OCI-LY1 (cell line): ENCODE measurements at regions not wholly inside any gene's neighbourhood (a gene's known extent, or its start where the extent isn't known, plus 50 kb on each side); places are given as distances from the start of the nearest gene placed in this dataset.

Source experiments
- H2AFZ ChIP-seq: fragments of 200-600 bp; sonication (generic), shearing (Covaris generic); 2 replicates; pipeline ENCODE4 v1.6.0; 2014; ENCODE audit warnings: antibody characterized with exemption, mild to moderate bottlenecking, low read length
- H3F3A ChIP-seq: fragments of 200-600 bp; sonication (generic), shearing (Covaris generic); 2 replicates; pipeline ENCODE4 v1.6.0; 2014; ENCODE audit warnings: mild to moderate bottlenecking, antibody characterized with exemption, low read length, moderate library complexity; ENCODE audit not compliant: insufficient read depth
- H3K27ac ChIP-seq: fragments of 200-600 bp; sonication (generic); 2 replicates; pipeline ENCODE4 v1.5.1; 2014; ENCODE audit warnings: low read length, mixed run types, mild to moderate bottlenecking, low read depth; ENCODE audit not compliant: poor library complexity, severe bottlenecking
- H3K27me3 ChIP-seq: fragments of 200-600 bp; sonication (generic); 2 replicates; pipeline ENCODE4 v1.6.0; 2014; ENCODE audit warnings: antibody characterized with exemption, mild to moderate bottlenecking, low read length, moderate library complexity; ENCODE audit not compliant: insufficient read depth
- H3K36me3 ChIP-seq: fragments of 200-600 bp; sonication (generic); 2 replicates; pipeline ENCODE4 v1.6.1; 2014; ENCODE audit warnings: mild to moderate bottlenecking, antibody characterized with exemption, low read length, moderate library complexity, mixed read lengths; ENCODE audit not compliant: insufficient read depth
- H3K4me1 ChIP-seq: fragments of 200-600 bp; sonication (generic); 2 replicates; pipeline ENCODE4 v1.5.1; 2014; ENCODE audit warnings: mild to moderate bottlenecking, low read length, moderate library complexity; ENCODE audit not compliant: insufficient read depth, severe bottlenecking
- H3K4me2 ChIP-seq: fragments of 200-600 bp; sonication (generic), shearing (Covaris generic); 2 replicates; pipeline ENCODE4 v1.6.1; 2014; ENCODE audit warnings: low read length
- H3K4me3 ChIP-seq: fragments of 200-600 bp; sonication (generic); 2 replicates; pipeline ENCODE4 v1.5.1; 2014; ENCODE audit warnings: low read length, low read depth, mild to moderate bottlenecking, mixed read lengths; ENCODE audit not compliant: poor library complexity, severe bottlenecking
- H3K79me2 ChIP-seq: fragments of 200-600 bp; shearing (Covaris generic); 2 replicates; pipeline ENCODE4 v1.6.1; 2016; ENCODE audit warnings: mixed run types, low read length, mixed read lengths; ENCODE audit not compliant: insufficient read depth
- H3K9ac ChIP-seq: fragments of 200-600 bp; sonication (generic), shearing (Covaris generic); 2 replicates; pipeline ENCODE4 v1.6.1; 2014; ENCODE audit warnings: mild to moderate bottlenecking, low read length, mixed read lengths
- H3K9me2 ChIP-seq: fragments of 200-600 bp; sonication (generic), shearing (Covaris generic); 2 replicates; pipeline ENCODE4 v1.6.1; 2014; ENCODE audit warnings: low read depth, mild to moderate bottlenecking, low read length, mixed read lengths
- H3K9me3 ChIP-seq: fragments of 200-600 bp; shearing (Covaris generic); 2 replicates; pipeline ENCODE4 v1.6.1; 2014; ENCODE audit warnings: low read length, mixed read lengths
- H4K20me1 ChIP-seq: fragments of 200-600 bp; sonication (generic), shearing (Covaris generic); 2 replicates; pipeline ENCODE4 v1.6.0; 2016; ENCODE audit warnings: mild to moderate bottlenecking, low read length; ENCODE audit not compliant: insufficient read depth
- EZH2 ChIP-seq: fragments of 200-600 bp; sonication (generic), shearing (Covaris generic); IDR thresholded peaks from 2 replicates; pipeline ENCODE4 v1.8.0; 2017; ENCODE audit warnings: borderline replicate concordance, mixed run types, mild to moderate bottlenecking, antibody characterized with exemption, low read length, moderate library complexity, mixed read lengths
- TF ChIP-seq, protein P1 (sequence below): fragments of 200-600 bp; sonication (generic), shearing (Covaris generic); IDR thresholded peaks from 2 replicates; pipeline ENCODE4 v1.5.1; 2017; ENCODE audit warnings: mild to moderate bottlenecking, antibody characterized with exemption, low read length, moderate library complexity, mixed read lengths

- Histone ChIP-seq H3K9me3 (no peaks in the 10 kb centered on the region), H3K36me3 (no peaks in the 10 kb centered on the region), H3K27me3 (peaks cover 4% of the 10 kb centered on the region; the same call in 1 of the 2 replicates), H3F3A (no peaks in the 10 kb centered on the region), H3K27ac (no peak overlapping the region), H3K4me1 (no peaks in the 10 kb centered on the region), H2AFZ (no peak overlapping the region), H3K9ac (no peak overlapping the region), H3K9me2 (no peaks in the 10 kb centered on the region), H4K20me1 (no peaks in the 10 kb centered on the region), H3K4me2 (no peak overlapping the region), H3K4me3 (no peak overlapping the region), H3K79me2 (no peaks in the 10 kb centered on the region)
- no peak for TF ChIP-seq EZH2
- TF ChIP-seq, protein P1, sequence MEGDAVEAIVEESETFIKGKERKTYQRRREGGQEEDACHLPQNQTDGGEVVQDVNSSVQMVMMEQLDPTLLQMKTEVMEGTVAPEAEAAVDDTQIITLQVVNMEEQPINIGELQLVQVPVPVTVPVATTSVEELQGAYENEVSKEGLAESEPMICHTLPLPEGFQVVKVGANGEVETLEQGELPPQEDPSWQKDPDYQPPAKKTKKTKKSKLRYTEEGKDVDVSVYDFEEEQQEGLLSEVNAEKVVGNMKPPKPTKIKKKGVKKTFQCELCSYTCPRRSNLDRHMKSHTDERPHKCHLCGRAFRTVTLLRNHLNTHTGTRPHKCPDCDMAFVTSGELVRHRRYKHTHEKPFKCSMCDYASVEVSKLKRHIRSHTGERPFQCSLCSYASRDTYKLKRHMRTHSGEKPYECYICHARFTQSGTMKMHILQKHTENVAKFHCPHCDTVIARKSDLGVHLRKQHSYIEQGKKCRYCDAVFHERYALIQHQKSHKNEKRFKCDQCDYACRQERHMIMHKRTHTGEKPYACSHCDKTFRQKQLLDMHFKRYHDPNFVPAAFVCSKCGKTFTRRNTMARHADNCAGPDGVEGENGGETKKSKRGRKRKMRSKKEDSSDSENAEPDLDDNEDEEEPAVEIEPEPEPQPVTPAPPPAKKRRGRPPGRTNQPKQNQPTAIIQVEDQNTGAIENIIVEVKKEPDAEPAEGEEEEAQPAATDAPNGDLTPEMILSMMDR, result no peak
Measured at GRCh38 chr6:15945593-15946159, 183.2 kb upstream of the MYLIP start.

GRCh38 chr6:15943423-15943822 is 185.5 kb upstream of the MYLIP start:
- H4K20me1 ChIP-seq, result no peaks in the 10 kb centered on the region
- H2AFZ ChIP-seq, result no peak overlapping the region
- no peaks in the 10 kb centered on the region for H3K79me2 ChIP-seq
- H3K9ac ChIP-seq, result no peak overlapping the region
- peaks cover 4% of the 10 kb centered on the region; the same call in 1 of the 2 replicates for H3K27me3 ChIP-seq
- H3K27ac ChIP-seq, result no peak overlapping the region
- H3F3A ChIP-seq, result no peaks in the 10 kb centered on the region
- no peaks in the 10 kb centered on the region for H3K36me3 ChIP-seq
- no peaks in the 10 kb centered on the region for H3K9me2 ChIP-seq
- H3K4me2 ChIP-seq, result no peak overlapping the region
- no peaks in the 10 kb centered on the region for H3K9me3 ChIP-seq
- no peaks in the 10 kb centered on the region for H3K4me1 ChIP-seq
- TF ChIP-seq, protein P1, result no peak
- no peak for TF ChIP-seq EZH2
- H3K4me3 ChIP-seq, result no peak overlapping the region

GRCh38 chr6:15941168-15941567 is 187.7 kb upstream of the MYLIP start:
- H2AFZ ChIP-seq, result no peak overlapping the region
- H3K27me3 ChIP-seq, result peaks cover 4% of the 10 kb centered on the region; the same call in 1 of the 2 replicates

GRCh38 chr6:15938107-15938506 is 190.8 kb upstream of the MYLIP start:
- no peaks in the 10 kb centered on the region for H3F3A ChIP-seq
- TF ChIP-seq, protein P1, result no peak
- no peaks in the 10 kb centered on the region for H3K36me3 ChIP-seq
- no peaks in the 10 kb centered on the region for H3K79me2 ChIP-seq
- H3K4me2 ChIP-seq, result no peak overlapping the region
- no peak overlapping the region for H3K4me3 ChIP-seq
- H2AFZ ChIP-seq, result no peak overlapping the region
- H3K27ac ChIP-seq, result no peak overlapping the region
- H3K27me3 ChIP-seq, result no peaks in the 10 kb centered on the region
- no peaks in the 10 kb centered on the region for H3K9me3 ChIP-seq
- H3K9me2 ChIP-seq, result no peaks in the 10 kb centered on the region
- H4K20me1 ChIP-seq, result no peaks in the 10 kb centered on the region
- H3K4me1 ChIP-seq, result peaks cover 11% of the 10 kb centered on the region
- H3K9ac ChIP-seq, result no peak overlapping the region

More at GRCh38 chr6:15941168-15941567, 187.7 kb upstream of the MYLIP start:
- Histone ChIP-seq H3K27ac (no peak overlapping the region), H3K9ac (no peak overlapping the region), H3K79me2 (no peaks in the 10 kb centered on the region), H3K4me2 (no peak overlapping the region), H3K4me3 (no peak overlapping the region), H4K20me1 (no peaks in the 10 kb centered on the region), H3K9me3 (no peaks in the 10 kb centered on the region), H3F3A (no peaks in the 10 kb centered on the region), H3K4me1 (peaks cover 10% of the 10 kb centered on the region), H3K9me2 (no peaks in the 10 kb centered on the region), H3K36me3 (no peaks in the 10 kb centered on the region)
- TF ChIP-seq EZH2, result no peak
